NCI-H2107 treated with DMSO at 0.1 percent for 48 hours (cell line): ENCODE measurements at regions not wholly inside any gene's neighbourhood (a gene's known extent, or its start where the extent isn't known, plus 50 kb on each side); places are given as distances from the start of the nearest gene placed in this dataset.
"Not testable (repeated sequence)": the region's sequence is repeated elsewhere in the genome, so short reads cannot be mapped to it uniquely, and the experiment has no call there.

Source experiments
- DNase-seq: peaks from one replicate; lab custom pipeline; 2025; ENCODE audit not compliant: unreplicated experiment; lab: John Stamatoyannopoulos, UW

- no peak for DNase-seq
Observed at GRCh38 chr5:60546207-60546606, 153.8 kb downstream of the DEPDC1B start.

- DNase-seq: no peak
Observed at GRCh38 chr5:60545551-60545950, 154.4 kb downstream of the DEPDC1B start.

- no peak for DNase-seq
Observed at GRCh38 chr5:60544142-60544541, 155.8 kb downstream of the DEPDC1B start.

GRCh38 chr5:60541980-60542379 is 158.0 kb downstream of the DEPDC1B start:
- no peak for DNase-seq

GRCh38 chr5:60540856-60541805 is 158.8 kb downstream of the DEPDC1B start:
- no peak for DNase-seq

- DNase-seq: no peak
Observed at GRCh38 chr5:60538955-60539866, 160.8 kb downstream of the DEPDC1B start.

- DNase-seq: no peak
Observed at GRCh38 chr5:60538426-60538825, 161.5 kb downstream of the DEPDC1B start.

GRCh38 chr5:60535951-60536350 is 164.0 kb downstream of the DEPDC1B start:
- DNase-seq: no peak

GRCh38 chr5:60535198-60535597 is 164.8 kb downstream of the DEPDC1B start:
- DNase-seq: no peak

GRCh38 chr5:60533789-60534188 is 166.2 kb downstream of the DEPDC1B start:
- no peak for DNase-seq

GRCh38 chr5:60532796-60533195 is 167.2 kb downstream of the DEPDC1B start:
- not testable (repeated sequence) for DNase-seq

GRCh38 chr5:60530144-60530848 is 169.7 kb downstream of the DEPDC1B start:
- DNase-seq: not testable (repeated sequence)

- no peak for DNase-seq
Observed at GRCh38 chr5:60529001-60529400, 171.0 kb downstream of the DEPDC1B start.

GRCh38 chr5:60527072-60527471 is 172.9 kb downstream of the DEPDC1B start:
- no peak for DNase-seq

- no peak for DNase-seq
Observed at GRCh38 chr5:60526336-60526875, 173.6 kb downstream of the DEPDC1B start.

GRCh38 chr5:60522292-60522905 is 177.6 kb downstream of the DEPDC1B start:
- no peak for DNase-seq

- no peak for DNase-seq
Observed at GRCh38 chr5:60521376-60522291, 178.3 kb downstream of the DEPDC1B start.

GRCh38 chr5:60520451-60521227 is 179.3 kb downstream of the DEPDC1B start:
- DNase-seq: no peak

- DNase-seq: no peak
Observed at GRCh38 chr5:60519372-60519771, 180.6 kb downstream of the DEPDC1B start.
